ENCODE measurements at regions not wholly inside any gene's neighbourhood (a gene's known extent, or its start where the extent isn't known, plus 50 kb on each side); places are given as distances from the start of the nearest gene placed in this dataset.

- TF ChIP-seq POLR2AphosphoS2 (conservative IDR thresholded peaks at IDR 0.05; ENCODE audit: low read length) (no peak), NPAS2 (CRISPR knock-in tag; IDR thresholded peaks at IDR 0.05; ENCODE audit: borderline replicate concordance) (no peak), MAX (IDR thresholded peaks at IDR 0.05) (no peak), GATA3 (IDR thresholded peaks at IDR 0.05; ENCODE audit: borderline replicate concordance) (no peak), CHD2 (IDR thresholded peaks at IDR 0.05; ENCODE audit: low read length, partially characterized antibody) (no peak), FOSL2 (IDR thresholded peaks at IDR 0.05) (no peak), FOSL2 (CRISPR knock-in tag; IDR thresholded peaks at IDR 0.05) (no peak), ZNF302 (CRISPR knock-in tag; IDR thresholded peaks at IDR 0.05) (no peak), ZSCAN20 (CRISPR knock-in tag; IDR thresholded peaks at IDR 0.05) (no peak), ESRRA (IDR thresholded peaks at IDR 0.05; ENCODE audit: borderline replicate concordance, low read length) (no peak), NR3C1 (IDR thresholded peaks at IDR 0.05) (no peak), REST (IDR thresholded peaks at IDR 0.05) (no peak), FOXS1 (CRISPR knock-in tag; IDR thresholded peaks at IDR 0.05) (no peak), MAZ (IDR thresholded peaks at IDR 0.05; ENCODE audit: borderline replicate concordance, low read depth, low read length) (no peak), USF2 (IDR thresholded peaks at IDR 0.05) (no peak), RNF2 (IDR thresholded peaks at IDR 0.05; ENCODE audit: borderline replicate concordance, low read depth) (no peak), PBX3 (IDR thresholded peaks at IDR 0.05) (no peak), EHF (CRISPR knock-in tag; IDR thresholded peaks at IDR 0.05) (no peak), ATOH8 (CRISPR knock-in tag; IDR thresholded peaks at IDR 0.05; ENCODE audit: low read depth) (no peak)
- Histone ChIP-seq H3K4me1 (no peaks in the 10 kb centered on the region), H3K27ac (no peak overlapping the region), H3K4me2 (no peak overlapping the region), H3K9me3 (0 out of 3 replicates have a peak, but pooled peaks cover 3% of the 10 kb centered on the region), H3K4me3 (no peak overlapping the region)
- ATAC-seq (no peak), FAIRE-seq (no peak), DNase-seq (ENCODE audit: low read depth in 1 of 2, low spot score in 1 of 2) (no peak)
- CTCF ChIA-PET: no interaction called here
- POLR2A ChIA-PET: no interaction called here
Measured at GRCh38 chr17:53176629-53177028, 646.1 kb upstream of the KIF2B start.

GRCh38 chr17:53168413-53168812 is 654.3 kb upstream of the KIF2B start:
- TF ChIP-seq MAX (IDR thresholded peaks at IDR 0.05) (no peak), ZC3H11A (IDR thresholded peaks at IDR 0.05) (no peak), FOXS1 (CRISPR knock-in tag; IDR thresholded peaks at IDR 0.05) (no peak), RNF2 (IDR thresholded peaks at IDR 0.05; ENCODE audit: borderline replicate concordance, low read depth) (no peak), NR3C1 (IDR thresholded peaks at IDR 0.05) (no peak), CHD4 (IDR thresholded peaks at IDR 0.05; ENCODE audit: borderline replicate concordance) (no peak), PHF8 (IDR thresholded peaks at IDR 0.05; ENCODE audit: borderline replicate concordance, low read depth) (no peak), SMC3 (IDR thresholded peaks at IDR 0.05) (no peak), CBX8 (IDR thresholded peaks at IDR 0.05) (no peak), E2F6 (IDR thresholded peaks at IDR 0.05; ENCODE audit: borderline replicate concordance, low read depth) (no peak), REST (IDR thresholded peaks at IDR 0.05) (no peak)
- ChIA-PET CTCF (interaction anchor here (1.0 to 1.3 kb wide), 2 partner anchors 18 to 28 kb away, joined by 3 read pairs; no protein-coding TSS in a partner anchor), POLR2A (no interaction called here)
- no peak for ATAC-seq
- Histone ChIP-seq H3K4me3 (no peak overlapping the region), H3K4me2 (no peak overlapping the region), H3K4me1 (no peaks in the 10 kb centered on the region), H3K27ac (no peak overlapping the region), H3K9me3 (no peaks in the 10 kb centered on the region)
- no peak for FAIRE-seq
- 0% methylated on average over 1 of the region's 1 CpG for WGBS (ENCODE audit: missing lambda C conversion rate)
- no peak for DNase-seq (ENCODE audit: low read depth in 1 of 2, low spot score in 1 of 2)

Data from A549 (cell line).